ENCODE measurements at regions not wholly inside any gene's neighbourhood (a gene's known extent, or its start where the extent isn't known, plus 50 kb on each side); places are given as distances from the start of the nearest gene placed in this dataset.

- in situ Hi-C loops (cut with MboI; ENCODE audit: low sequenced_read_pairs, unreplicated experiment): no loop called here
- no peak for DNase-seq (ENCODE audit: low spot score)
- TF ChIP-seq CTCF (IDR thresholded peaks at IDR 0.05; ENCODE audit: borderline replicate concordance, control extremely low read depth, extremely low read depth, insufficient read depth, missing control alignments): no peak
These were observed 152.7 kb upstream of the PRNP start for GRCh38 chr20:4533368-4534133.

GRCh38 chr20:4532772-4533171 lies 153.5 kb upstream of the PRNP start:
- no peak for TF ChIP-seq CTCF (IDR thresholded peaks at IDR 0.05; ENCODE audit: borderline replicate concordance, control extremely low read depth, extremely low read depth, insufficient read depth, missing control alignments)
- in situ Hi-C loops (cut with MboI; ENCODE audit: low sequenced_read_pairs, unreplicated experiment): no loop called here
- no peak for DNase-seq (ENCODE audit: low spot score)

- DNase-seq (ENCODE audit: low spot score): no peak
- no peak for TF ChIP-seq CTCF (IDR thresholded peaks at IDR 0.05; ENCODE audit: borderline replicate concordance, control extremely low read depth, extremely low read depth, insufficient read depth, missing control alignments)
- in situ Hi-C loops (cut with MboI; ENCODE audit: low sequenced_read_pairs, unreplicated experiment): no loop called here
These were observed 161.5 kb upstream of the PRNP start for GRCh38 chr20:4524792-4525191.

GRCh38 chr20:4524307-4524706 lies 161.9 kb upstream of the PRNP start:
- no peak for DNase-seq (ENCODE audit: low spot score)
- no peak for TF ChIP-seq CTCF (IDR thresholded peaks at IDR 0.05; ENCODE audit: borderline replicate concordance, control extremely low read depth, extremely low read depth, insufficient read depth, missing control alignments)
- in situ Hi-C loops (cut with MboI; ENCODE audit: low sequenced_read_pairs, unreplicated experiment): no loop called here

- no peak for DNase-seq (ENCODE audit: low spot score)
- in situ Hi-C loops (cut with MboI; ENCODE audit: low sequenced_read_pairs, unreplicated experiment): no loop called here
- no peak for TF ChIP-seq CTCF (IDR thresholded peaks at IDR 0.05; ENCODE audit: borderline replicate concordance, control extremely low read depth, extremely low read depth, insufficient read depth, missing control alignments)
These were observed 163.9 kb upstream of the PRNP start for GRCh38 chr20:4522310-4522709.

GRCh38 chr20:4521170-4521968 lies 164.9 kb upstream of the PRNP start:
- in situ Hi-C loops (cut with MboI; ENCODE audit: low sequenced_read_pairs, unreplicated experiment): no loop called here
- DNase-seq (ENCODE audit: low spot score): no peak
- no peak for TF ChIP-seq CTCF (IDR thresholded peaks at IDR 0.05; ENCODE audit: borderline replicate concordance, control extremely low read depth, extremely low read depth, insufficient read depth, missing control alignments)

All from GM13976 (cell line).